Muscle of leg (tissue), 3 donors: ENCODE measurements at regions not wholly inside any gene's neighbourhood (a gene's known extent, or its start where the extent isn't known, plus 50 kb on each side); places are given as distances from the start of the nearest gene placed in this dataset.

Experiments used
- DNase-seq: peaks from one replicate; pipeline ENCODE4 v3.0.0; 2013
- H3K27ac ChIP-seq: one replicate; pipeline ENCODE4 v1.5.1; 2013; ENCODE audit warnings: mild to moderate bottlenecking, low read length, control low read depth
- H3K27me3 ChIP-seq: one replicate; pipeline ENCODE4 v1.6.1; 2013; ENCODE audit warnings: low read length; ENCODE audit not compliant: control insufficient read depth, insufficient read depth
- H3K36me3 ChIP-seq: one replicate; pipeline ENCODE4 v1.6.1; 2013; ENCODE audit warnings: low read length; ENCODE audit not compliant: control insufficient read depth, insufficient read depth
- H3K4me1 ChIP-seq: one replicate; pipeline ENCODE4 v1.6.1; 2013; ENCODE audit warnings: low read length; ENCODE audit not compliant: control insufficient read depth, insufficient read depth
- H3K4me3 ChIP-seq: one replicate; pipeline ENCODE4 v1.5.1; 2013; ENCODE audit warnings: low read length, control low read depth
- H3K9me3 ChIP-seq: replicated peaks from 2 replicates; pipeline ENCODE4 v1.6.1; 2013; ENCODE audit warnings: low read depth, low read length; ENCODE audit not compliant: control insufficient read depth
- WGBS: methylation state at CpG from one replicate; pipeline ENCODE4 v1.1.5; 2013; ENCODE audit warnings: missing lambda C conversion rate; ENCODE audit not compliant: insufficient coverage; 5-methylcytosine and 5-hydroxymethylcytosine counted together

GRCh38 chr1:238998577-238998976 is 387.8 kb upstream of the CHRM3 start:
- DNase-seq: no peak
- no peaks in the 10 kb centered on the region for H3K36me3 ChIP-seq
- no CpG with 5 or more reads among the region's 3 CpGs for WGBS
- H3K4me1 ChIP-seq: no peaks in the 10 kb centered on the region
- H3K4me3 ChIP-seq: no peak overlapping the region
- no peaks in the 10 kb centered on the region for H3K9me3 ChIP-seq
- no peaks in the 10 kb centered on the region for H3K27me3 ChIP-seq
- H3K27ac ChIP-seq: no peak overlapping the region

- H3K9me3 ChIP-seq: no peaks in the 10 kb centered on the region
- peak overlapping the region; percentile 37 for H3K27ac ChIP-seq
- peaks cover 2% of the 10 kb centered on the region for H3K4me1 ChIP-seq
- H3K4me3 ChIP-seq: no peak overlapping the region
- no peaks in the 10 kb centered on the region for H3K27me3 ChIP-seq
- 33% methylated on average over 1 of the region's 6 CpGs for WGBS
- H3K36me3 ChIP-seq: no peaks in the 10 kb centered on the region
- DNase-seq: peak; percentile 90
Observed at GRCh38 chr1:238991765-238992495, 394.4 kb upstream of the CHRM3 start.

GRCh38 chr1:238985312-238985711 is 401.1 kb upstream of the CHRM3 start:
- Histone ChIP-seq H3K27me3 (no peaks in the 10 kb centered on the region), H3K4me1 (no peaks in the 10 kb centered on the region), H3K27ac (no peak overlapping the region), H3K4me3 (no peak overlapping the region), H3K36me3 (no peaks in the 10 kb centered on the region), H3K9me3 (no peaks in the 10 kb centered on the region)
- no peak for DNase-seq
- WGBS: no CpG with 5 or more reads among the region's 2 CpGs

- Histone ChIP-seq H3K4me1 (no peaks in the 10 kb centered on the region), H3K36me3 (no peaks in the 10 kb centered on the region), H3K4me3 (no peak overlapping the region), H3K27me3 (no peaks in the 10 kb centered on the region), H3K9me3 (no peaks in the 10 kb centered on the region), H3K27ac (no peak overlapping the region)
- DNase-seq: no peak
- WGBS: 37% methylated on average over 5 of the region's 5 CpGs
Observed at GRCh38 chr1:238982736-238983135, 403.6 kb upstream of the CHRM3 start.

GRCh38 chr1:238981317-238981933 is 404.9 kb upstream of the CHRM3 start:
- Histone ChIP-seq H3K9me3 (no peaks in the 10 kb centered on the region), H3K36me3 (no peaks in the 10 kb centered on the region), H3K27me3 (no peaks in the 10 kb centered on the region), H3K4me1 (no peaks in the 10 kb centered on the region), H3K27ac (no peak overlapping the region), H3K4me3 (no peak overlapping the region)
- WGBS: no CpG with 5 or more reads among the region's 2 CpGs
- no peak for DNase-seq

- Histone ChIP-seq H3K9me3 (no peaks in the 10 kb centered on the region), H3K27ac (no peak overlapping the region), H3K27me3 (no peaks in the 10 kb centered on the region), H3K4me3 (no peak overlapping the region), H3K4me1 (no peaks in the 10 kb centered on the region), H3K36me3 (no peaks in the 10 kb centered on the region)
- 60% methylated on average over 2 of the region's 2 CpGs for WGBS
- DNase-seq: no peak
Observed at GRCh38 chr1:238980053-238980452, 406.3 kb upstream of the CHRM3 start.

GRCh38 chr1:238964631-238965030 is 421.7 kb upstream of the CHRM3 start:
- 56% methylated on average over 5 of the region's 5 CpGs for WGBS
- Histone ChIP-seq H3K4me1 (no peaks in the 10 kb centered on the region), H3K27me3 (no peaks in the 10 kb centered on the region), H3K27ac (no peak overlapping the region), H3K4me3 (no peak overlapping the region), H3K36me3 (no peaks in the 10 kb centered on the region), H3K9me3 (no peaks in the 10 kb centered on the region)
- no peak for DNase-seq

GRCh38 chr1:238962941-238963340 is 423.4 kb upstream of the CHRM3 start:
- H3K27ac ChIP-seq: no peak overlapping the region
- peak; percentile 21 for DNase-seq
- 81% methylated on average over 6 of the region's 8 CpGs for WGBS
- no peaks in the 10 kb centered on the region for H3K36me3 ChIP-seq
- no peaks in the 10 kb centered on the region for H3K9me3 ChIP-seq
- no peaks in the 10 kb centered on the region for H3K27me3 ChIP-seq
- no peak overlapping the region for H3K4me3 ChIP-seq
- no peaks in the 10 kb centered on the region for H3K4me1 ChIP-seq

- H3K9me3 ChIP-seq: no peaks in the 10 kb centered on the region
- no peaks in the 10 kb centered on the region for H3K27me3 ChIP-seq
- no peaks in the 10 kb centered on the region for H3K4me1 ChIP-seq
- no peak overlapping the region for H3K4me3 ChIP-seq
- WGBS: no CpG with 5 or more reads among the region's 5 CpGs
- no peaks in the 10 kb centered on the region for H3K36me3 ChIP-seq
- DNase-seq: no peak
- H3K27ac ChIP-seq: no peak overlapping the region
Observed at GRCh38 chr1:238961790-238962189, 424.6 kb upstream of the CHRM3 start.

- 63% methylated on average over 1 of the region's 2 CpGs for WGBS
- H3K27ac ChIP-seq: no peak overlapping the region
- peak; percentile 22 for DNase-seq
Observed at GRCh38 chr1:238960071-238960470, 426.3 kb upstream of the CHRM3 start.

More at GRCh38 chr1:238960071-238960470, 426.3 kb upstream of the CHRM3 start:
- Histone ChIP-seq H3K36me3 (no peaks in the 10 kb centered on the region), H3K4me1 (no peaks in the 10 kb centered on the region), H3K9me3 (no peaks in the 10 kb centered on the region), H3K4me3 (no peak overlapping the region), H3K27me3 (no peaks in the 10 kb centered on the region)
